Mesothelial cell of epicardium (in vitro differentiated cells): ENCODE measurements at regions not wholly inside any gene's neighbourhood (a gene's known extent, or its start where the extent isn't known, plus 50 kb on each side); places are given as distances from the start of the nearest gene placed in this dataset.

Experiments used
- DNase-seq, 2 experiments: peaks; one replicate each; pipeline ENCODE4 v3.0.0; 2021; ENCODE audit warnings: low spot score in 2 of 2; ENCODE audit not compliant: unreplicated experiment in 2 of 2
- H3K27ac Mint-ChIP-seq: 2 replicates; pipeline ENCODE4 v1.8.0; 2021; ENCODE audit warnings: mixed read lengths
- H3K27me3 Mint-ChIP-seq: 2 replicates; pipeline ENCODE4 v1.8.0; 2021; ENCODE audit warnings: low read depth, mixed read lengths
- H3K36me3 Mint-ChIP-seq: 2 replicates; pipeline ENCODE4 v1.8.0; 2021; ENCODE audit warnings: mixed read lengths
- H3K4me1 Mint-ChIP-seq: 2 replicates; pipeline ENCODE4 v1.8.0; 2021; ENCODE audit warnings: mixed read lengths
- H3K4me3 Mint-ChIP-seq: 2 replicates; pipeline ENCODE4 v1.8.0; 2021; ENCODE audit warnings: mild to moderate bottlenecking, moderate library complexity, mixed read lengths
- H3K9me3 Mint-ChIP-seq: 2 replicates; pipeline ENCODE4 v1.8.0; 2021; ENCODE audit warnings: mixed read lengths
- TF ChIP-seq, protein P1 (sequence below): fragments of 200-600 bp; sonication (generic); IDR thresholded peaks from one replicate; pipeline ENCODE4 v1.5.0; 2021; ENCODE audit warnings: antibody characterized with exemption; ENCODE audit not compliant: unreplicated experiment

DNA sequence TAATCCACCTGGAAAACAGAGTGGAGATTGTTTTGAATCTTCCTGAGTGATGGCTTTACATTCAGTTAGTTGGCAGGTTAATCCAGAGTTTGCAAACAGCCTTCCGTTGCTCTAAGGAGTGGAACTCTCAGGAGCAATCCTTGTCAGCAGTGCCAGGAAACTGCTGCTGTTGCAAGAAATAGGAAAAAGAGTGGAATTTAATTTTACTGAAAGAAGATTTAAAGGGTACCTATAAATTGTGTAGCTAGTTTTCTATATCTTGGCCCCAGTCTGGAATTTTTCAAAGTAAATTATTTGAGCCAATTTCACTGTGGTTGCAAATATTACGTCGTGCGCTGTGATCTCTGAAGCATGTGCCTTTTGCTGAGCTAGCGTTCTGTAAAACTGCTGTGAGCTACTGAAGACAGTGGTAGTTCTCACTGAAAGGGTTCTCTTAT is 55.5 kb upstream of the SLC5A12 start:
- H3K36me3 Mint-ChIP-seq = no peaks in the 10 kb centered on the region

DNA sequence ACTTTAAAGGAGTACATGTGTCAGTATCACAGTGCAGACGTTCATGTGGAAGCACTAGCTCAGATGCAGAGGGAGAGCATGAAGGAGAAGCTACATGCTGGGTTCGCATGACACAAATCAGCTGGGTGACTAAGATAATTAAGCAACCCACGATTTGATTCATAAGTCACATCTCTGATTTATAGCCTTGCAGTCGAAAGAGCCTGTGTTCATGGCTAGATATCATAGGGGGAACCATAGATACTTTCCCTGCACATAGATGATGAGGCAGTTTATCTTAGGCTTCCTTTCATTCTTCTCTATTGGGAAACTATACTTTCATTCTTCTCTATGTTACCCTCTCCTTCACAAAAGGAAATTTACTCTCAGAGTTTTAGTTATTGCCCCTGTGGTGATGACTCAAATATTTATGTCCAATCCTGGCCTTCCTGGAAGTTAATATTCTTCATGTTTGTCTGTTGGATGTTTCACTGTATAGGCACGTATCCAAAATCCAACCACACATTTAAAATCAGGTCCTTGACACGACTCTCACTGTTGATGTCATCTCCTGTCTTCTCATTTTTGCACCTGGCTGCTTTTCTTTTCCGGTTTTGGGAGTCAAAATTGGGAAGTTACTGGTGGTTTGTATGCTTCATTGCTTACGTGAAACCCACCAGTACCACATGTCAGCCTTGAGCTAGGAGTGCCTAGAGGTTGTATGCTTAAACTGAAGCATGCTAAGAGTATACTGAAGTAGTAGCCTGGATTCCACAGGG is 56.3 kb upstream of the SLC5A12 start:
- Mint-ChIP-seq H3K9me3 (peaks cover 4% of the 10 kb centered on the region), H3K4me1 (peaks cover 3% of the 10 kb centered on the region), H3K27me3 (no peaks in the 10 kb centered on the region), H3K4me3 (no peak overlapping the region), H3K36me3 (no peaks in the 10 kb centered on the region), H3K27ac (no peak overlapping the region)
- TF ChIP-seq, protein P1, sequence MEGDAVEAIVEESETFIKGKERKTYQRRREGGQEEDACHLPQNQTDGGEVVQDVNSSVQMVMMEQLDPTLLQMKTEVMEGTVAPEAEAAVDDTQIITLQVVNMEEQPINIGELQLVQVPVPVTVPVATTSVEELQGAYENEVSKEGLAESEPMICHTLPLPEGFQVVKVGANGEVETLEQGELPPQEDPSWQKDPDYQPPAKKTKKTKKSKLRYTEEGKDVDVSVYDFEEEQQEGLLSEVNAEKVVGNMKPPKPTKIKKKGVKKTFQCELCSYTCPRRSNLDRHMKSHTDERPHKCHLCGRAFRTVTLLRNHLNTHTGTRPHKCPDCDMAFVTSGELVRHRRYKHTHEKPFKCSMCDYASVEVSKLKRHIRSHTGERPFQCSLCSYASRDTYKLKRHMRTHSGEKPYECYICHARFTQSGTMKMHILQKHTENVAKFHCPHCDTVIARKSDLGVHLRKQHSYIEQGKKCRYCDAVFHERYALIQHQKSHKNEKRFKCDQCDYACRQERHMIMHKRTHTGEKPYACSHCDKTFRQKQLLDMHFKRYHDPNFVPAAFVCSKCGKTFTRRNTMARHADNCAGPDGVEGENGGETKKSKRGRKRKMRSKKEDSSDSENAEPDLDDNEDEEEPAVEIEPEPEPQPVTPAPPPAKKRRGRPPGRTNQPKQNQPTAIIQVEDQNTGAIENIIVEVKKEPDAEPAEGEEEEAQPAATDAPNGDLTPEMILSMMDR = no peak
- DNase-seq = no peak

More for the DNA sequence above, 55.5 kb upstream of the SLC5A12 start:
- Mint-ChIP-seq H3K9me3 (no peaks in the 10 kb centered on the region), H3K4me3 (no peak overlapping the region), H3K4me1 (peaks cover 3% of the 10 kb centered on the region), H3K27me3 (no peaks in the 10 kb centered on the region), H3K27ac (no peak overlapping the region)
- no peak for DNase-seq
- TF ChIP-seq, protein P1 = no peak

DNA sequence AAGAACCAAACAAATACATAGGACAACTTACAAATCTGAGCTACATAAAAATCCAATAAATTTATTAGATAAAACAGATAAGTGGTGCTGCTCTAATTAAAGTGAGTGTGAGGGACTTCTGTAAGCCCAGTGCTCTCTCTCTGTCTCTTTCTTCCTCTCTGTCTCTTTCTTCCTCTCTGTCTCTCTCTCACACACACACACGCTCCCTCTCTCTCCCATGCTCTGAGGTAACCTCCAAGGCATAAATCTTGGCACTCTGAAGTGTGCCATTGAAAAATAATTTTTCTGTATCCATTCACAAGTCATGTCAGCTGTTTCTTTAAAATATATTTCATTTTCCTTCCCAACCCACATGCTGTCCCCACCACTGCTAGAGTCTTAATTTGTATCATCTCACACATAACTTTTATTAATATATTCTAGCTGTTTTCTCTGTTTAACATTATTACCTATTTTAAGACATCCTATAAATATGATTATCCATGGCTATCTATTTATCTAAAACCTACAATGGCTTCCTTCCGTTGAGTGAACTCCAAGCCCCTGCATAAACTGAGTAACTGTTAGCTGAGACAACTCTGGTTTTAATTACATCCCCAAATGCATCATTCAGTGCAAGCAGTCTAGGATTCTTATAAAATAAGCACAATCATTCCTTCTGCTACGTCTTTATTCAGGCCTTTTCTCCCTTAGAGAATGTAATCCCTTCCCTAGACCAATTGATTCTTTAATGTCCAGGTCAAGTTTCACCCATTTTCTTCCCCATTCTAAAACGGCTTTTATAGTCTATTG is 57.4 kb upstream of the SLC5A12 start:
- peaks cover 14% of the 10 kb centered on the region for H3K9me3 Mint-ChIP-seq
- DNase-seq = no peak
- TF ChIP-seq, protein P1 = no peak
- peaks cover 5% of the 10 kb centered on the region for H3K36me3 Mint-ChIP-seq
- peaks cover 3% of the 10 kb centered on the region for H3K4me1 Mint-ChIP-seq
- H3K27ac Mint-ChIP-seq = no peak overlapping the region
- no peaks in the 10 kb centered on the region for H3K27me3 Mint-ChIP-seq
- no peak overlapping the region for H3K4me3 Mint-ChIP-seq

DNA sequence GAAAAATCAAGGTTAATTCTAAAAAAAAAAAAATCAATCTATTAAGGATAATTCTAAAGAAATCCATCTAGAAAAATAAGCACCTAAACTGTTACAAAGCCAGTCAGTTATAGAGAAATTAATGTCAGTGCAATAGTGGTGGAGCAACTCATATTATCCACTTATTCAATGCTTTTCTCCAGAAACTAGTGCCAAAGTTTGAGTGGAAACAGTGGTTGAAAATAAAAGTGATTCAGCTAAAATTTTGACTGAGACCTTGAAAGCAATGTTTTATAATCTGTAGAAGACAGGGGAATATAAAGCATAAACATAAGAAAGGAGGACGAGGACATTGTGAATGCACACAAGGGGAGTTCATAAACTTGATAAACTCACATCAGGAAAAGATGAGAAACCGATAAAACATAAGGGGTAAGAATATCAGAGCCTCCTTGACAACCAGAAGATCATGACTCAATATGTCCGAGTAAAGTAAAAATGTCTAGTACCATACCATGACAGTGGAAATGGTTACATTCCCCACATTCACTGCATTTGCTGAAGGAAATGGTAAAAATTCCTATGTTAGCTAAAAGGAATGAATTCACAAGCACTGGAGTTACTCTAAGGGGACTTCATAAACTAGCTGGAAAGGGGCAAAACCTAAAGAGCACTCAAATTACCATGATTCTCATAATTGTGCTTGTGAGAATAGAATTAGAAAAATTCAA is 58.7 kb upstream of the SLC5A12 start:
- no peak for DNase-seq
- Mint-ChIP-seq H3K27me3 (no peaks in the 10 kb centered on the region), H3K4me3 (no peak overlapping the region), H3K9me3 (peaks cover 23% of the 10 kb centered on the region), H3K36me3 (peaks cover 5% of the 10 kb centered on the region), H3K4me1 (peaks cover 3% of the 10 kb centered on the region), H3K27ac (no peak overlapping the region)
- TF ChIP-seq, protein P1 = no peak

DNA sequence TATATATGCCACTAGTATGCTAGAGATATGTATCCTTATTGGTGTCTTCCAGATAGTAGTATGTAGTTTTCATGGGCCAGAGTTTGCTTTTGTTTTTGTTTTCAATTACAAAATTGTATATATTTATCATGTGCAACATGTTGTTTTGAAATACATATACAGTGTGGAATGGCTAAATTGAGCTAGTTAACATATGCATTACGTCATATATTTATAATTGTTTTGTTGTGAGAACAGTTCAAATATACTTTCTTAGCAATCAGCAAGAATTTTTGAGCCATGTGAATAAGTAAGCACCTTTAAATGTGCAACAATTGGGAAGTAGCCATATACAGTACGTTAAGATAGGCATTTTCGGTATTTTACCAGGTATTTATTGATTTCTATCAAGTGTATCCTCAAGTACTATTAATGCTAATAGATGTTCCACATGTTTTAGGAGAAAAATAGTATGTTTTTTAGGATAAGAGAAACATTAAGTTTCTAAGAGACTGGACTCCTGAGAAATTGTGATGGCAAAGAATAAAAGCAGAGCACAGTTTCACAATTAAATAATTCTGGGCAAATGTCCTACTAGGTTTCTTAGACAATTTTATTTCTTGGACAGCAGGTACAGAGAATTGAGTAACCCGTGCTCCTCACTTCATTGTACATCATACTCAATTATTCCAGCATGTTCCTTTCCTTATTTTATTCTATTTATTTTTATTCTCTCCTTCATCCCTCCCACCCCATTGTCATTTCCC is 60.5 kb upstream of the SLC5A12 start:
- H3K9me3 Mint-ChIP-seq = peaks cover 32% of the 10 kb centered on the region
- no peak overlapping the region for H3K4me3 Mint-ChIP-seq
- TF ChIP-seq, protein P1 = no peak
- peaks cover 5% of the 10 kb centered on the region for H3K36me3 Mint-ChIP-seq
- peaks cover 3% of the 10 kb centered on the region for H3K4me1 Mint-ChIP-seq
- DNase-seq = no peak
- H3K27ac Mint-ChIP-seq = no peak overlapping the region
- H3K27me3 Mint-ChIP-seq = no peaks in the 10 kb centered on the region
